ENCODE measurements at regions not wholly inside any gene's neighbourhood (a gene's known extent, or its start where the extent isn't known, plus 50 kb on each side); places are given as distances from the start of the nearest gene placed in this dataset.

DNA sequence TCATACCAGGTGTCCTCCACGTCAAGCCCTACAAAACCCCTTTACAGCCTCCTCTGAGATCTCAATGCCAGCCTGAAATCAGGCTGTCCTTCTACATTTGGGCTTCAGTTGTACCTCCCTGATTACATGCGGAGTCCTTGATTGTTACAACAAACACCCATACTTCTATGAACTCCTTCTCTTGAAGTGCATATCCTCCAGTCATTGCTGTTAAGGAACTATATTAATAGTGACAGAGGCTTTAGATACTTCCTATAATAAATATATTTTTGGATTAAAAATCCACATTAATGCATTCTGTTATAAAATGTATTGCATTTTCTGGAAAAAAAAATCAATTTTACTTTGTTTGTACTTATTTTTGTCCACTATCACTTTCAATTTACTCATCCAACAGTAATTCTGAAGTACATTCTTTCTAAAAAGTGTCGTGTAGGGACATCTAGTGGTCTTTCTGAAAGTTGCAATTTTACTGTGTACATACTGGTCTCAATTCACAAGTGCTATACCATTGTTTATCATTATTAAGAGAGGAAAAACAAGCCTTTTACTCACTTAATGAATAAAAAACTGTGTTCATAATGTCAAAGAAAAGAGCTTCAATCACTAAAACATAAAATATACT lies 316.4 kb downstream of the DSEL start:
- no peak for DNase-seq (ENCODE audit: low spot score)
- TF ChIP-seq, protein P1, sequence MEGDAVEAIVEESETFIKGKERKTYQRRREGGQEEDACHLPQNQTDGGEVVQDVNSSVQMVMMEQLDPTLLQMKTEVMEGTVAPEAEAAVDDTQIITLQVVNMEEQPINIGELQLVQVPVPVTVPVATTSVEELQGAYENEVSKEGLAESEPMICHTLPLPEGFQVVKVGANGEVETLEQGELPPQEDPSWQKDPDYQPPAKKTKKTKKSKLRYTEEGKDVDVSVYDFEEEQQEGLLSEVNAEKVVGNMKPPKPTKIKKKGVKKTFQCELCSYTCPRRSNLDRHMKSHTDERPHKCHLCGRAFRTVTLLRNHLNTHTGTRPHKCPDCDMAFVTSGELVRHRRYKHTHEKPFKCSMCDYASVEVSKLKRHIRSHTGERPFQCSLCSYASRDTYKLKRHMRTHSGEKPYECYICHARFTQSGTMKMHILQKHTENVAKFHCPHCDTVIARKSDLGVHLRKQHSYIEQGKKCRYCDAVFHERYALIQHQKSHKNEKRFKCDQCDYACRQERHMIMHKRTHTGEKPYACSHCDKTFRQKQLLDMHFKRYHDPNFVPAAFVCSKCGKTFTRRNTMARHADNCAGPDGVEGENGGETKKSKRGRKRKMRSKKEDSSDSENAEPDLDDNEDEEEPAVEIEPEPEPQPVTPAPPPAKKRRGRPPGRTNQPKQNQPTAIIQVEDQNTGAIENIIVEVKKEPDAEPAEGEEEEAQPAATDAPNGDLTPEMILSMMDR (IDR thresholded peaks at IDR 0.05), result peak; percentile 55
- no peaks in the 10 kb centered on the region for H3K27me3 ChIP-seq (replicated peaks; ENCODE audit: insufficient read depth)
- ATAC-seq (ENCODE audit: insufficient number of reproducible peaks, low FRiP score, low read depth), result no peak
- no peak overlapping the region for H3K27ac ChIP-seq
- no peaks in the 10 kb centered on the region for H3K4me1 ChIP-seq (ENCODE audit: control insufficient read depth in 1 of 2, low read depth in 2 of 2)
- no peak overlapping the region for H3K4me3 ChIP-seq
- H3K36me3 ChIP-seq, result no peaks in the 10 kb centered on the region
- H3K9me3 ChIP-seq, result no peaks in the 10 kb centered on the region

DNA sequence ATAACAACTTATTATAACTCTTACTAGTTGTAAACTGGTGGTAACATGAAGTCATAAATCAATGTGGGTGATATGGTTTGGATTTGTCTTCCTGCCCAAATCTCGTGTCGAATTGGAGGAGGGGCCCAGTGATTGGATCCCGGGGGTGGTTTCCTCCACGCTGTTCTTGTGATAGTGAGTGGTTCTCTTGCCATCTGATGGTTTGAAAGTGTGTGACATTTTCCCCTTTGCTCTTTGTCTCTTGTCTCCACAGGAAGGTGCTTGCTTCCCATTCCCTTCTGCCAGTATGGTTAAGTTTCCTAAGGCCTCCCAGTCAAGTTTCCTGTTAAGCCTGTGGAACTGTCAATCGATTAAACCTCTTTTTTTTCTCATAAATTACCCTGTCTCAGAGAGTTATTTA lies 321.6 kb downstream of the DSEL start:
- H3K36me3 ChIP-seq, result no peaks in the 10 kb centered on the region
- H3K4me3 ChIP-seq, result no peak overlapping the region
- DNase-seq (ENCODE audit: low spot score) (no peak), ATAC-seq (ENCODE audit: insufficient number of reproducible peaks, low FRiP score, low read depth) (no peak)
- TF ChIP-seq, protein P1 (IDR thresholded peaks at IDR 0.05), result no peak
- no peak overlapping the region for H3K27ac ChIP-seq
- no peaks in the 10 kb centered on the region for H3K27me3 ChIP-seq (replicated peaks; ENCODE audit: insufficient read depth)
- no peaks in the 10 kb centered on the region for H3K4me1 ChIP-seq (ENCODE audit: control insufficient read depth in 1 of 2, low read depth in 2 of 2)
- no peaks in the 10 kb centered on the region for H3K9me3 ChIP-seq

DNA sequence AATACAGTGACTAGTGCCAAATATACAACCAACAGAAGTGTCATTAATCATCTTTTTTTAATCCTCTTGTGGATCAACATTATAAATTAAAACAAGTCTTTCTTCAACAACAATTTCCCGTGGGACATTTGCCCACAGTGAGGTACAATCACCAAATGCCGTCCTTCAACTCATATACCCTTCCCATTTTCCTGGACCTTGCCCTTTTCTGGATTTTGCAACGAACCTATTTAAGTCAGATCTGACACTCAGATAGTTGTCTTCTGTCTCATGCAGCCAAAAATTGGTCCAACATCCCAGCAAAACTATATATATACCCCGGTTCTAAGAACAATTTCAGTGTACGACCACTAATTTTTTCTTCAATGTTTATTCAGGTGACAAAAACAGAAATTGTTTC lies 324.0 kb downstream of the DSEL start:
- H3K9me3 ChIP-seq, result no peaks in the 10 kb centered on the region
- H3K36me3 ChIP-seq, result no peaks in the 10 kb centered on the region
- ATAC-seq (ENCODE audit: insufficient number of reproducible peaks, low FRiP score, low read depth) (no peak), DNase-seq (ENCODE audit: low spot score) (no peak)
- H3K4me3 ChIP-seq, result no peak overlapping the region
- no peak overlapping the region for H3K27ac ChIP-seq
- H3K27me3 ChIP-seq (replicated peaks; ENCODE audit: insufficient read depth), result no peaks in the 10 kb centered on the region
- TF ChIP-seq, protein P1 (IDR thresholded peaks at IDR 0.05), result no peak
- no peaks in the 10 kb centered on the region for H3K4me1 ChIP-seq (ENCODE audit: control insufficient read depth in 1 of 2, low read depth in 2 of 2)

- no peak for DNase-seq (ENCODE audit: low spot score)
- Histone ChIP-seq H3K27me3 (replicated peaks; ENCODE audit: insufficient read depth) (no peaks in the 10 kb centered on the region), H3K4me1 (ENCODE audit: control insufficient read depth in 1 of 2, low read depth in 2 of 2) (no peaks in the 10 kb centered on the region), H3K4me3 (no peak overlapping the region), H3K27ac (no peak overlapping the region), H3K9me3 (no peaks in the 10 kb centered on the region), H3K36me3 (no peaks in the 10 kb centered on the region)
- TF ChIP-seq, protein P1 (IDR thresholded peaks at IDR 0.05), result no peak
- ATAC-seq (ENCODE audit: insufficient number of reproducible peaks, low FRiP score, low read depth), result no peak
Observed at GRCh38 chr18:67183398-67183797, 333.1 kb downstream of the DSEL start.

DNA sequence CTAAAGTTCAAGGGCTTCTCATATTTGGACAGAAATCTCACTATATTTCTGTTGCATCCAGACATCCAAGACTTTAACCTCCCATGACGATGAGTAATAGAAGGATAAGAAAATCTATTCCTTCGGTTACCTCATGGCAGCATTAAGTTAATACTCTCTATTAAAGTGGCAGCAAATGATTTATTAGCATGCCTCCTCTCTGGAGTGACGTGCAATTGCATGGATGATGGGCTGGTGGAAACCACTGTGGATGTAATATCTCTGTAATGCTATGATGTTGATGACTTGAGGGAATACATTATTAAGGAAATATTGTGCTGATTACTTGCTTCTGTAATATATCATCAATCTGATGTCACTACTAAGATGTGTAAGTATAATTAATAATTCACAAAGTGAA lies 336.8 kb downstream of the DSEL start:
- TF ChIP-seq, protein P1 (IDR thresholded peaks at IDR 0.05), result no peak
- no peak overlapping the region for H3K4me3 ChIP-seq
- no peak for DNase-seq (ENCODE audit: low spot score)
- H3K36me3 ChIP-seq, result no peaks in the 10 kb centered on the region
- H3K4me1 ChIP-seq (ENCODE audit: control insufficient read depth in 1 of 2, low read depth in 2 of 2), result no peaks in the 10 kb centered on the region
- H3K27ac ChIP-seq, result no peak overlapping the region
- H3K27me3 ChIP-seq (replicated peaks; ENCODE audit: insufficient read depth), result no peaks in the 10 kb centered on the region
- no peak for ATAC-seq (ENCODE audit: insufficient number of reproducible peaks, low FRiP score, low read depth)
- H3K9me3 ChIP-seq, result no peaks in the 10 kb centered on the region

All from thoracic aorta (tissue), 2 donors.